Panc1 (cell line): ENCODE measurements at regions not wholly inside any gene's neighbourhood (a gene's known extent, or its start where the extent isn't known, plus 50 kb on each side); places are given as distances from the start of the nearest gene placed in this dataset.

Experiments used
- ATAC-seq: fragments of 200-7000 bp; cut with Tn5 transposase; 2 replicates; pipeline ENCODE4 v1.9.1; 2020; ENCODE audit warnings: mild to moderate bottlenecking, moderate library complexity
- BruUV-seq: library from RNA; stranded (reverse); fragments of 400-500 nt; replicated peaks from 2 replicates; lab custom pipeline; 2021; lab: Mats Ljungman, UMichigan
- CTCF ChIA-PET: fragments of 300-600 bp; sonication (Branson Sonifier 250); formaldehyde crosslinking; loops from one replicate; lab custom pipeline; 2022; ENCODE audit warnings: antibody characterized with exemption; lab: Charles Lee
- POLR2A ChIA-PET: fragments of 300-600 bp; sonication (Branson Sonifier 250); formaldehyde crosslinking; loops from one replicate; lab custom pipeline; 2022; ENCODE audit warnings: antibody characterized with exemption; lab: Charles Lee
- DNase-seq: peaks from one replicate; pipeline ENCODE4 v3.0.0-alpha.2; 2010; ENCODE audit warnings: low read depth, low spot score
- H3K27ac ChIP-seq: 2 replicates; pipeline ENCODE4 v1.5.1; 2011; ENCODE audit warnings: mild to moderate bottlenecking, low read length, inconsistent platforms
- H3K27me3 ChIP-seq: fragments of 200-500 bp; sonication (Bioruptor generic); 2 replicates; pipeline ENCODE4 v1.6.0; 2014; ENCODE audit warnings: low read length, inconsistent platforms; ENCODE audit not compliant: control insufficient read depth, insufficient read depth
- H3K36me3 ChIP-seq: fragments of 200-500 bp; sonication (Bioruptor generic); 2 replicates; pipeline ENCODE4 v1.5.1; 2014; ENCODE audit warnings: inconsistent platforms, mild to moderate bottlenecking, low read length, moderate library complexity; ENCODE audit not compliant: control insufficient read depth, insufficient read depth
- H3K4me1 ChIP-seq: 2 replicates; pipeline ENCODE4 v1.5.1; 2011; ENCODE audit warnings: inconsistent platforms, mild to moderate bottlenecking, low read length, moderate library complexity; ENCODE audit not compliant: control insufficient read depth, insufficient read depth
- H3K4me3 ChIP-seq, 2 experiments: 2 replicates each; pipeline ENCODE4 v1.5.1; 2011 to 2012; ENCODE audit warnings: low read depth in 2 of 2, low read length in 2 of 2, mild to moderate bottlenecking in 2 of 2, inconsistent platforms in 1 of 2, moderate library complexity in 1 of 2
- H3K9me3 ChIP-seq: fragments of 200-500 bp; sonication (Bioruptor generic); 2 replicates; pipeline ENCODE4 v1.5.1; 2014; ENCODE audit warnings: low read depth, mild to moderate bottlenecking, inconsistent platforms, low read length, moderate library complexity; ENCODE audit not compliant: control insufficient read depth, insufficient read depth
- POLR2AphosphoS5 ChIP-seq: IDR thresholded peaks from 2 replicates; pipeline ENCODE4 v1.6.1; 2012; ENCODE audit warnings: mild to moderate bottlenecking, low read depth, low read length, moderate library complexity
- SIN3A ChIP-seq: IDR thresholded peaks from 2 replicates; pipeline ENCODE4 v1.6.1; 2012; ENCODE audit warnings: low read depth, mild to moderate bottlenecking, low read length, moderate library complexity, borderline replicate concordance; ENCODE audit not compliant: insufficient read depth
- TCF7L2 ChIP-seq: IDR thresholded peaks from 2 replicates; pipeline ENCODE4 v1.6.1; 2011; ENCODE audit warnings: mild to moderate bottlenecking, low read depth, low read length, inconsistent platforms
- in situ Hi-C: cut with HindIII; loops from 2 replicates; pipeline ENCODE4 v1.10.0; 2016; ENCODE audit warnings: low sequenced_read_pairs, low pct_unique_long_range_greater_than_20kb
- intact Hi-C: fragments of 100-400 bp; cut with micrococcal nuclease; formaldehyde crosslinking; loops from one replicate; pipeline ENCODE4 v1.10.0; 2022; ENCODE audit not compliant: unreplicated experiment
- TF ChIP-seq, protein P1 (sequence below), 2 experiments: IDR thresholded peaks; 2 replicates each; pipeline ENCODE4 v1.6.1; 2011 to 2012; ENCODE audit warnings: low read depth in 2 of 2, control low read depth in 1 of 2, low read length in 1 of 2, mild to moderate bottlenecking in 1 of 2, moderate library complexity in 1 of 2; ENCODE audit not compliant: insufficient read depth in 1 of 2
- TF ChIP-seq, protein P2 (sequence below): fragments of 450-650 bp; IDR thresholded peaks from 2 replicates; pipeline ENCODE4 v1.5.1; 2017; ENCODE audit warnings: mild to moderate bottlenecking

DNA sequence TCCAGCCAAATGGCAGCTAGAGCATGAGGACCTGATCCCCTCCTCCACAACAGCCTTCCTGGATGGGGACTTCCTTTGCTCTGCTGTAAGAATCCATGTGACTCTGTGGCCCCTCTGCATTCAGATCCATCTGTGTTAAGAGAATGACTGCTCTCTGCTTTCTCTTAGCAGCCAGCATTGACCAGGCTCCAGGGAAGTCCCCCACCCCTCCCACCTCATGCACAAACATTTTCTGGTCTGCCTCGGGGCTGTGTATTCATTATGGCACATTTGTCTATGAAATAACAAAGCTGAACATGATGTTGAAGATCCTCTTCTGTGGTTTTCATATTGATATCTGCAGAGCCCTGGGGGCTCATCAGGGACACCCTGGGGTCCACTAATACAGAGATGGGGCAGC lies 201.7 kb downstream of the NUAK1 start:
- in situ Hi-C loops: no loop called here

DNA sequence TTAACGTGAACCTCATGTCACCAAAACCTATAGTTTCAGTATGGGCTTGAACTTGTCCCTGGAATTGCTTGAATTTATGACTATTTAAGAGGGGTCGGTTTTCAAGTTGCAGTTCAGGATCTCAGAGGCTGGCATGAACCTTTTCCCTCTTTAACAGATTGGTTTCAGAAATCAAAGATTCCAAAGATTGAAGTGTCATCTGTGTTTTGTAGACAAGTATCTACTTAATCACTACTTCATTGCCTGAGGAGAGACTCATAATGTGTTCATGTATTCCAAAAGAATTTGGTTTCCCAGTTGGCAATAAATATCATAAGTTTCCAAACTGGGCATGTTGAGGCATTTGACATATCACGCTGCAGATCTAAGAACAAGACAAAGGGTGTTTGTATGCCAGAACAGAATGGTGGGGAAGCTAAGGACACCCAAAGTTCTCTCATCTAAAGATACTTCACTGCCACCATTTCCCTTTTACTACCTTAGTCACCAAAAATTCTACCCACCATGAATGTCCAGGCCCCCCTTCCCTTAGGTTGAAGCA lies 199.5 kb downstream of the NUAK1 start:
- POLR2A ChIA-PET: no interaction called here
- BruUV-seq: no TSS peak
- ATAC-seq: no peak

More for the DNA sequence above, 201.7 kb downstream of the NUAK1 start:
- Histone ChIP-seq H3K27ac (no peak overlapping the region), H3K36me3 (no peaks in the 10 kb centered on the region), H3K4me3 (no peak overlapping the region), H3K27me3 (no peaks in the 10 kb centered on the region), H3K9me3 (no peaks in the 10 kb centered on the region), H3K4me1 (peaks cover 15% of the 10 kb centered on the region)
- CTCF ChIA-PET: no interaction called here
- no peak for TF ChIP-seq SIN3A
- TF ChIP-seq, protein P1, sequence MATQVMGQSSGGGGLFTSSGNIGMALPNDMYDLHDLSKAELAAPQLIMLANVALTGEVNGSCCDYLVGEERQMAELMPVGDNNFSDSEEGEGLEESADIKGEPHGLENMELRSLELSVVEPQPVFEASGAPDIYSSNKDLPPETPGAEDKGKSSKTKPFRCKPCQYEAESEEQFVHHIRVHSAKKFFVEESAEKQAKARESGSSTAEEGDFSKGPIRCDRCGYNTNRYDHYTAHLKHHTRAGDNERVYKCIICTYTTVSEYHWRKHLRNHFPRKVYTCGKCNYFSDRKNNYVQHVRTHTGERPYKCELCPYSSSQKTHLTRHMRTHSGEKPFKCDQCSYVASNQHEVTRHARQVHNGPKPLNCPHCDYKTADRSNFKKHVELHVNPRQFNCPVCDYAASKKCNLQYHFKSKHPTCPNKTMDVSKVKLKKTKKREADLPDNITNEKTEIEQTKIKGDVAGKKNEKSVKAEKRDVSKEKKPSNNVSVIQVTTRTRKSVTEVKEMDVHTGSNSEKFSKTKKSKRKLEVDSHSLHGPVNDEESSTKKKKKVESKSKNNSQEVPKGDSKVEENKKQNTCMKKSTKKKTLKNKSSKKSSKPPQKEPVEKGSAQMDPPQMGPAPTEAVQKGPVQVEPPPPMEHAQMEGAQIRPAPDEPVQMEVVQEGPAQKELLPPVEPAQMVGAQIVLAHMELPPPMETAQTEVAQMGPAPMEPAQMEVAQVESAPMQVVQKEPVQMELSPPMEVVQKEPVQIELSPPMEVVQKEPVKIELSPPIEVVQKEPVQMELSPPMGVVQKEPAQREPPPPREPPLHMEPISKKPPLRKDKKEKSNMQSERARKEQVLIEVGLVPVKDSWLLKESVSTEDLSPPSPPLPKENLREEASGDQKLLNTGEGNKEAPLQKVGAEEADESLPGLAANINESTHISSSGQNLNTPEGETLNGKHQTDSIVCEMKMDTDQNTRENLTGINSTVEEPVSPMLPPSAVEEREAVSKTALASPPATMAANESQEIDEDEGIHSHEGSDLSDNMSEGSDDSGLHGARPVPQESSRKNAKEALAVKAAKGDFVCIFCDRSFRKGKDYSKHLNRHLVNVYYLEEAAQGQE (IDR thresholded peaks at IDR 0.05; ENCODE audit: insufficient read depth in 1 of 2, low read depth in 2 of 2, low read length in 1 of 2): no peak
- no peak for TF ChIP-seq POLR2AphosphoS5
- no peak for TF ChIP-seq TCF7L2
- TF ChIP-seq, protein P2, sequence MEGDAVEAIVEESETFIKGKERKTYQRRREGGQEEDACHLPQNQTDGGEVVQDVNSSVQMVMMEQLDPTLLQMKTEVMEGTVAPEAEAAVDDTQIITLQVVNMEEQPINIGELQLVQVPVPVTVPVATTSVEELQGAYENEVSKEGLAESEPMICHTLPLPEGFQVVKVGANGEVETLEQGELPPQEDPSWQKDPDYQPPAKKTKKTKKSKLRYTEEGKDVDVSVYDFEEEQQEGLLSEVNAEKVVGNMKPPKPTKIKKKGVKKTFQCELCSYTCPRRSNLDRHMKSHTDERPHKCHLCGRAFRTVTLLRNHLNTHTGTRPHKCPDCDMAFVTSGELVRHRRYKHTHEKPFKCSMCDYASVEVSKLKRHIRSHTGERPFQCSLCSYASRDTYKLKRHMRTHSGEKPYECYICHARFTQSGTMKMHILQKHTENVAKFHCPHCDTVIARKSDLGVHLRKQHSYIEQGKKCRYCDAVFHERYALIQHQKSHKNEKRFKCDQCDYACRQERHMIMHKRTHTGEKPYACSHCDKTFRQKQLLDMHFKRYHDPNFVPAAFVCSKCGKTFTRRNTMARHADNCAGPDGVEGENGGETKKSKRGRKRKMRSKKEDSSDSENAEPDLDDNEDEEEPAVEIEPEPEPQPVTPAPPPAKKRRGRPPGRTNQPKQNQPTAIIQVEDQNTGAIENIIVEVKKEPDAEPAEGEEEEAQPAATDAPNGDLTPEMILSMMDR: no peak
- no peak for ATAC-seq
- intact Hi-C loops: no loop called here
- BruUV-seq: no TSS peak
- no peak for DNase-seq
- POLR2A ChIA-PET: no interaction called here

More for the DNA sequence above, 199.5 kb downstream of the NUAK1 start:
- H3K4me1 ChIP-seq: peaks cover 8% of the 10 kb centered on the region
- H3K4me3 ChIP-seq: no peak overlapping the region
- TF ChIP-seq, protein P1 (IDR thresholded peaks at IDR 0.05; ENCODE audit: insufficient read depth in 1 of 2, low read depth in 2 of 2, low read length in 1 of 2): no peak
- no peak for TF ChIP-seq POLR2AphosphoS5
- TF ChIP-seq, protein P2: no peak
- no peak for TF ChIP-seq TCF7L2
- TF ChIP-seq SIN3A: no peak
- H3K27me3 ChIP-seq: no peaks in the 10 kb centered on the region
- CTCF ChIA-PET: no interaction called here
- in situ Hi-C loops (no loop called here), intact Hi-C loops (no loop called here)
- H3K9me3 ChIP-seq: no peaks in the 10 kb centered on the region
- H3K27ac ChIP-seq: no peak overlapping the region
- H3K36me3 ChIP-seq: no peaks in the 10 kb centered on the region
- no peak for DNase-seq
